Activated CD8-positive, alpha-beta T cell treated with anti-CD3 and anti-CD28 coated beads for 36 hours (primary cell): ENCODE measurements at regions not wholly inside any gene's neighbourhood (a gene's known extent, or its start where the extent isn't known, plus 50 kb on each side); places are given as distances from the start of the nearest gene placed in this dataset.
"Not testable (repeated sequence)": the region's sequence is repeated elsewhere in the genome, so short reads cannot be mapped to it uniquely, and the experiment has no call there.

Source experiments
- ATAC-seq: fragments of 200-7000 bp; cut with Tn5 transposase; one replicate; pipeline ENCODE4 v1.10.0; 2021; ENCODE audit warnings: mild to moderate bottlenecking, moderate library complexity
- CTCF ChIA-PET: fragments of 350-600 bp; sonication (Branson Sonifier 250); formaldehyde crosslinking; loops from one replicate; lab custom pipeline; 2021; ENCODE audit warnings: antibody characterized with exemption; lab: Charles Lee
- POLR2A ChIA-PET: fragments of 350-600 bp; sonication (Branson Sonifier 250); formaldehyde crosslinking; loops from one replicate; lab custom pipeline; 2021; ENCODE audit warnings: antibody characterized with exemption; lab: Charles Lee
- DNase-seq: peaks from one replicate; pipeline ENCODE4 v3.0.0-alpha.2; 2020
- H3K27ac Mint-ChIP-seq: one replicate; pipeline ENCODE4 v1.8.0; 2021; ENCODE audit warnings: mild to moderate bottlenecking, mixed read lengths
- H3K27me3 Mint-ChIP-seq: one replicate; pipeline ENCODE4 v1.8.0; 2021; ENCODE audit warnings: mixed read lengths
- H3K36me3 Mint-ChIP-seq: one replicate; pipeline ENCODE4 v1.8.0; 2021; ENCODE audit warnings: low read depth, mixed read lengths
- H3K4me1 Mint-ChIP-seq: one replicate; pipeline ENCODE4 v1.8.0; 2021; ENCODE audit warnings: low read depth, mixed read lengths
- H3K4me3 Mint-ChIP-seq: one replicate; pipeline ENCODE4 v1.8.0; 2021; ENCODE audit warnings: mild to moderate bottlenecking, moderate library complexity, mixed read lengths
- H3K9me3 Mint-ChIP-seq: one replicate; pipeline ENCODE4 v1.8.0; 2021; ENCODE audit warnings: mixed read lengths
- CTCF ChIP-seq: fragments of 200-600 bp; IDR thresholded peaks from one replicate; pipeline ENCODE4 v1.8.0; 2022; ENCODE audit warnings: antibody characterized with exemption, mild to moderate bottlenecking
- intact Hi-C: fragments of 100-400 bp; cut with micrococcal nuclease; formaldehyde crosslinking; loops from one replicate; pipeline ENCODE4 v1.10.0; 2022

DNA sequence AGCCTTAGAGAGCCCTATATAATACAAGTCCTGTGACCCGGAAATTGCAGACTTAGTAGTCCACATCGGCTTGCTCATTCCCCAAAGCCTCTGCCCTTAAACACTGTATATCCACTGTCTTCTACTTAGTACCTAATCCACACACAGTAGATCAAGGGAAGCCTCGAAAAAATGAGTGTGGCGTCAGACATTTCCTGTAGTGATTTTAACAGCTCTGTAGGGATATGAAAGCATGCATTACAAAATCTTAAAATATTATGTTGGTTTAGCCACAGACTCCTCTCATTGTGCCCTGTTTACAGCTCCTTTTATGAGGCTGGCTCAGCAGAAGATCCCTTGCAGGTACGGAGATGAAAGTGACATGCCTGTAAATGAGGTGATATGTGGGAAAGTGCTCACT, 416.3 kb downstream of the LIG4 start:
- TF ChIP-seq CTCF = no peak
- ATAC-seq (no peak), DNase-seq (no peak)
- H3K4me3 Mint-ChIP-seq = no peak overlapping the region
- POLR2A ChIA-PET = no interaction called here
- intact Hi-C loops = no loop called here
- CTCF ChIA-PET = no interaction called here
- no peak overlapping the region for H3K27ac Mint-ChIP-seq
- H3K36me3 Mint-ChIP-seq = no peaks in the 10 kb centered on the region
- no peaks in the 10 kb centered on the region for H3K4me1 Mint-ChIP-seq
- peaks cover 5% of the 10 kb centered on the region for H3K9me3 Mint-ChIP-seq
- no peaks in the 10 kb centered on the region for H3K27me3 Mint-ChIP-seq

GRCh38 chr13:107790397-107790796, 424.9 kb downstream of the LIG4 start:
- H3K4me1 Mint-ChIP-seq = no peaks in the 10 kb centered on the region
- DNase-seq (no peak), ATAC-seq (no peak)
- CTCF ChIA-PET = no interaction called here
- intact Hi-C loops = no loop called here
- H3K36me3 Mint-ChIP-seq = no peaks in the 10 kb centered on the region
- H3K4me3 Mint-ChIP-seq = no peak overlapping the region
- H3K27me3 Mint-ChIP-seq = no peaks in the 10 kb centered on the region
- no peak overlapping the region for H3K27ac Mint-ChIP-seq
- H3K9me3 Mint-ChIP-seq = peaks cover 1% of the 10 kb centered on the region
- TF ChIP-seq CTCF = no peak
- POLR2A ChIA-PET = no interaction called here

- ChIA-PET CTCF (no interaction called here), POLR2A (no interaction called here)
- TF ChIP-seq CTCF = no peak
- Mint-ChIP-seq H3K27me3 (no peaks in the 10 kb centered on the region), H3K27ac (no peak overlapping the region), H3K9me3 (peaks cover 1% of the 10 kb centered on the region), H3K4me3 (no peak overlapping the region), H3K4me1 (no peaks in the 10 kb centered on the region), H3K36me3 (no peaks in the 10 kb centered on the region)
- DNase-seq = no peak
- no peak for ATAC-seq
- intact Hi-C loops = no loop called here
Measured at GRCh38 chr13:107788464-107789165, 426.7 kb downstream of the LIG4 start.

GRCh38 chr13:107782646-107783045, 432.7 kb downstream of the LIG4 start:
- DNase-seq, H3K27ac Mint-ChIP-seq, intact Hi-C loops, H3K27me3 Mint-ChIP-seq, POLR2A ChIA-PET, ATAC-seq, H3K4me3 Mint-ChIP-seq, H3K36me3 Mint-ChIP-seq, H3K4me1 Mint-ChIP-seq, CTCF ChIA-PET, H3K9me3 Mint-ChIP-seq: not testable (repeated sequence)

DNA sequence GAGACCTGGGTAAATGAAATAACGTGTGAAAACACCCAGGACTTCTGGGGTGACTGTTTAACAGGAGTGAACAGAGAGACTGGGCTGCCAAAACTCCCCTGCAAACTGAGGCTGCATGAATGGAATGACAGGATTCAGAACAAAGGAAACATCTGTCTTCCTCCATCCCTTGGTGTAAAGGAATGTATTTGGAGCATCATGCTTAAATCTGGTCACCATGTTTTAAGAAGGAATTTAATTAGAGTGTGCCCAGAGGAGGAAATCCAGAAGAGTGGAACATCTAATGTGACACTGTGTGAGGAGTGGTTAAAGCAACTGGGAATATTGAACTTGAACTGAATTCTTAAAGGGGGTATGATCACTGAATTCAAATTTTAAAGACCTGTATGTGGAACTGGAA, 437.2 kb downstream of the LIG4 start:
- no peak overlapping the region for H3K4me3 Mint-ChIP-seq
- TF ChIP-seq CTCF = no peak
- ATAC-seq = no peak

More for the DNA sequence above, 437.2 kb downstream of the LIG4 start:
- Mint-ChIP-seq H3K4me1 (no peaks in the 10 kb centered on the region), H3K9me3 (peaks cover 5% of the 10 kb centered on the region), H3K27me3 (no peaks in the 10 kb centered on the region), H3K27ac (no peak overlapping the region), H3K36me3 (no peaks in the 10 kb centered on the region)
- intact Hi-C loops = no loop called here
- CTCF ChIA-PET = no interaction called here
- POLR2A ChIA-PET = no interaction called here
- DNase-seq = no peak
